ENCODE measurements at regions not wholly inside any gene's neighbourhood (a gene's known extent, or its start where the extent isn't known, plus 50 kb on each side); places are given as distances from the start of the nearest gene placed in this dataset.

DNA sequence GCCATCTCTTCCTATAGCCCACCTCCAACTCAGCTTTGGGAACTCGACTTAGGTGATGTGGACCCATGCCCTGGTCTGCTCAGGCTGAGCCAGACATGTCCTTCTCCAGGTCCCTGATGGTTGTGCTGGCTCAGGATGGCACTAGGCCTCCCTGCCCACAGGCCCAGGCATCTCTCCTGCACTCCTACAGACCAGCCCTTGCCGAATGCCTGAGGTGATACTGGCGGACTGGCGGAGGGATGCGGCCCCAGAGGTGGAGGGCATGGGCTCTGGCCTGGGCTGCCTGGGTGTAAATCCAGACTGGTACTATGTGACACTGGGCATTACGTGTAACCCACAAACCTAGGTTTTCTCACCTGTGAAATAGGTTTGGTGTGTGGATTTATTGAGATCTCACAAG lies 352.8 kb downstream of the SHANK2 start:
- no peak overlapping the region for H2BK20ac ChIP-seq (ENCODE audit: low read depth, low read length, poor library complexity, severe bottlenecking)
- no peak overlapping the region for H3K14ac ChIP-seq (ENCODE audit: insufficient read depth, low read length)
- no CpG with 5 or more reads among the region's 6 CpGs for WGBS (ENCODE audit: extremely low coverage, insufficient read length, low lambda C conversion rate)
- no peaks in the 10 kb centered on the region for H3K79me1 ChIP-seq (ENCODE audit: insufficient read depth, low read depth, low read length, poor library complexity, severe bottlenecking)
- Mint-ChIP-seq H3K36me3 (ENCODE audit: insufficient read depth in 1 of 3, low read depth in 3 of 3) (peaks cover 8 to 25% (median 10%) of the 10 kb centered on the region in 3 experiments; a peak in 6 of 7 replicates), H3K4me3 (no peak overlapping the region), H3K27ac (no peak overlapping the region), H3K9me3 (peaks cover 17 to 18% of the 10 kb centered on the region in 2 experiments), H3K4me1 (peaks cover 0 to 8% of the 10 kb centered on the region in 2 experiments; a peak in 3 of 4 replicates), H3K27me3 (ENCODE audit: low read depth) (no peaks in the 10 kb centered on the region)
- H3K9me3 ChIP-seq (ENCODE audit: control insufficient read depth, low read depth, low read length) = no peaks in the 10 kb centered on the region
- TF ChIP-seq, protein P1, sequence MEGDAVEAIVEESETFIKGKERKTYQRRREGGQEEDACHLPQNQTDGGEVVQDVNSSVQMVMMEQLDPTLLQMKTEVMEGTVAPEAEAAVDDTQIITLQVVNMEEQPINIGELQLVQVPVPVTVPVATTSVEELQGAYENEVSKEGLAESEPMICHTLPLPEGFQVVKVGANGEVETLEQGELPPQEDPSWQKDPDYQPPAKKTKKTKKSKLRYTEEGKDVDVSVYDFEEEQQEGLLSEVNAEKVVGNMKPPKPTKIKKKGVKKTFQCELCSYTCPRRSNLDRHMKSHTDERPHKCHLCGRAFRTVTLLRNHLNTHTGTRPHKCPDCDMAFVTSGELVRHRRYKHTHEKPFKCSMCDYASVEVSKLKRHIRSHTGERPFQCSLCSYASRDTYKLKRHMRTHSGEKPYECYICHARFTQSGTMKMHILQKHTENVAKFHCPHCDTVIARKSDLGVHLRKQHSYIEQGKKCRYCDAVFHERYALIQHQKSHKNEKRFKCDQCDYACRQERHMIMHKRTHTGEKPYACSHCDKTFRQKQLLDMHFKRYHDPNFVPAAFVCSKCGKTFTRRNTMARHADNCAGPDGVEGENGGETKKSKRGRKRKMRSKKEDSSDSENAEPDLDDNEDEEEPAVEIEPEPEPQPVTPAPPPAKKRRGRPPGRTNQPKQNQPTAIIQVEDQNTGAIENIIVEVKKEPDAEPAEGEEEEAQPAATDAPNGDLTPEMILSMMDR (conservative IDR thresholded peaks at IDR 0.05) = no peak
- H2BK12ac ChIP-seq (ENCODE audit: insufficient read length, low read depth, low read length) = no peak overlapping the region
- H4K5ac ChIP-seq (ENCODE audit: insufficient read length, low read depth, low read length) = no peak overlapping the region
- no peak for DNase-seq
- no peaks in the 10 kb centered on the region for H3K23me2 ChIP-seq (ENCODE audit: insufficient read length, low read depth, low read length, poor library complexity, severe bottlenecking)
- no peak overlapping the region for H4K8ac ChIP-seq (replicated peaks; ENCODE audit: insufficient read length, low read depth, low read length)
- no peak overlapping the region for H2BK5ac ChIP-seq (ENCODE audit: insufficient read length, low read length)
- no peaks in the 10 kb centered on the region for H3K27me3 ChIP-seq (ENCODE audit: insufficient read depth, low read length)
- H3K18ac ChIP-seq (ENCODE audit: insufficient read length, low read depth, low read length) = peak overlapping the region; percentile 17
- no peak overlapping the region for H3K56ac ChIP-seq (ENCODE audit: insufficient read length, low read depth, low read length)
- H2AFZ ChIP-seq (ENCODE audit: low read length) = no peak overlapping the region
- H3K4me1 ChIP-seq (ENCODE audit: insufficient read depth, low read length) = no peaks in the 10 kb centered on the region
- no peaks in the 10 kb centered on the region for H4K20me1 ChIP-seq (ENCODE audit: control insufficient read depth, insufficient read depth, insufficient read length)
- H3K4me2 ChIP-seq (ENCODE audit: insufficient read depth, insufficient read length, low read length) = no peak overlapping the region
- no peak overlapping the region for H3K4ac ChIP-seq (ENCODE audit: low read depth, low read length)
- H2AK5ac ChIP-seq (ENCODE audit: insufficient read length, low read length) = no peak overlapping the region
- no peak overlapping the region for H3K9ac ChIP-seq (ENCODE audit: extremely low read depth, insufficient read length, low read length)
- H2BK15ac ChIP-seq (ENCODE audit: low read depth, low read length) = no peak overlapping the region
- no peak overlapping the region for H2BK120ac ChIP-seq (ENCODE audit: low read depth, low read length, poor library complexity, severe bottlenecking)
- no peak overlapping the region for H3K23ac ChIP-seq (ENCODE audit: insufficient read length, low read depth, low read length)
- no peak overlapping the region for H4K91ac ChIP-seq (ENCODE audit: insufficient read length, low read depth, low read length)
- H3K27ac ChIP-seq (ENCODE audit: insufficient read length, low read depth, low read length) = no peak overlapping the region
- no peaks in the 10 kb centered on the region for H3K79me2 ChIP-seq (ENCODE audit: insufficient read depth, low read length)
- no peak overlapping the region for H3T11ph ChIP-seq (ENCODE audit: low read length)
